ENCODE measurements at regions not wholly inside any gene's neighbourhood (a gene's known extent, or its start where the extent isn't known, plus 50 kb on each side); places are given as distances from the start of the nearest gene placed in this dataset.

DNA sequence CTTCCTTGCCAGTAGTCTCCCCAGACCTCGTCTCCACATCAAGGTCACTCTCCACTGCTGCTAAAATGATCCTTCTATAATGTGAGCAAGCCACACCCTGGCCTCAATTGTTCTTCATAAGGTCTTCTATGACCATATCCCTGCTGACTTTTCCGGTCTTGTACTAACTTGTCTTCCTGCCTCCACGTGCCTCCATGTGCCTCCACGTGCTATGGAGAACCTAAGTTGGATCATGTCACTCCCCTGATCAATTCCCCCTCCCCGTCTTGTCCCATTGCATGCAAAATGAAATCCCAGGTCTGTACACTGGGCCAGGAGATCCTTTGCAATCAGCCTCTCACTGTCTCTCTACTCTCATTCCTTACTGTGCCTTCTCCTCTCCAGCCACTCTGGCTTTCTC is 110.6 kb downstream of the TTC8 start:
- Histone ChIP-seq H3K9me1 (replicated peaks; ENCODE audit: control insufficient read depth, extremely low read depth, insufficient read depth, low read length) (no peaks in the 10 kb centered on the region), H3K4me1 (ENCODE audit: control insufficient read depth, extremely low read depth, insufficient read depth, low read length) (no peaks in the 10 kb centered on the region), H3K4me2 (ENCODE audit: insufficient read depth, low read length) (no peak overlapping the region), H3K9ac (replicated peaks; ENCODE audit: extremely low read depth, insufficient read depth, low read length) (no peak overlapping the region), H3K9me3 (replicated peaks; ENCODE audit: control insufficient read depth, insufficient read depth, low read length) (no peaks in the 10 kb centered on the region), H3K27me3 (ENCODE audit: control insufficient read depth in 2 of 2, insufficient read depth in 2 of 2, low read length in 2 of 2) (no peaks in the 10 kb centered on the region), H2AFZ (ENCODE audit: low read depth, low read length) (no peak overlapping the region), H3K79me2 (ENCODE audit: control insufficient read depth, insufficient read depth, low read length) (no peaks in the 10 kb centered on the region), H3K4me3 (replicated peaks in 1 of 3; ENCODE audit: insufficient read depth in 1 of 3, low read depth in 1 of 3, low read length in 3 of 3) (no peak overlapping the region), H4K20me1 (replicated peaks; ENCODE audit: control insufficient read depth, extremely low read depth, insufficient read depth, low read length) (no peaks in the 10 kb centered on the region), H3K36me3 (ENCODE audit: control insufficient read depth in 2 of 2, extremely low read depth in 1 of 2, insufficient read depth in 2 of 2, low read length in 2 of 2) (no peaks in the 10 kb centered on the region), H3K27ac (ENCODE audit: insufficient read depth, low read depth, low read length) (no peak overlapping the region)
- intact Hi-C loops (cut with micrococcal nuclease) (no loop called here), dilution Hi-C loops (cut with MboI; ENCODE audit: extremely low pct_ligation_motif_present, low sequenced_read_pairs) (no loop called here)
- no peak for FAIRE-seq
- no TSS peak for BruUV-seq (replicated peaks)
- no peak for DNase-seq (ENCODE audit: low read depth, low spot score)
- TF ChIP-seq, protein P1, sequence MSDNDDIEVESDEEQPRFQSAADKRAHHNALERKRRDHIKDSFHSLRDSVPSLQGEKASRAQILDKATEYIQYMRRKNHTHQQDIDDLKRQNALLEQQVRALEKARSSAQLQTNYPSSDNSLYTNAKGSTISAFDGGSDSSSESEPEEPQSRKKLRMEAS (IDR thresholded peaks at IDR 0.05; ENCODE audit: insufficient read depth, insufficient read length): no peak
- no peak for TF ChIP-seq GATA2 (IDR thresholded peaks at IDR 0.05; ENCODE audit: insufficient read depth, insufficient read length, low read depth, low read length)
- TF ChIP-seq POLR2AphosphoS5 (IDR thresholded peaks at IDR 0.05; ENCODE audit: insufficient read depth, low read depth, low read length): no peak
- no peak for TF ChIP-seq EZH2 (IDR thresholded peaks at IDR 0.05; ENCODE audit: borderline replicate concordance, low read depth, low read length, severe bottlenecking)
- no peak for TF ChIP-seq JUN (IDR thresholded peaks at IDR 0.05; ENCODE audit: borderline replicate concordance, insufficient read depth, insufficient read length, low read depth)
- ChIA-PET POLR2A (no interaction called here), CTCF (no interaction called here)

DNA sequence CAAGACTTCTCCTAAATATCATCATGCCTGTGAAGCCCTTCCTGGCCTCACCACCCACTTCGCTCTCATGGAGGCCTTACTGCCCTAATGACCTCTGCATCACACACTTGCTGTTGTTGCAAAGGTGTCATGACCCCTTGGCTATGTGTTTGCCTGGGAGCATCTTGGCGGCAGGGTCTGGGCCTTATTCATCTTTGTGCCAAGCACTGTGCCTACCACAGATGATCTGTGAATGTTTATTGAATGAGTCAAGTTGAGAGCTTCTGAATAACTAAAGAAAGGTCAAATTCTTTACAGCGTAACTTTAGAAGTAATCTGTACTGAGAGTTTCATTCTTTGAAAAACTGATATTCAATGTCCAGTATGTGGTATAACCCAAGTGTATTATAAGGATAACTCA is 113.3 kb downstream of the TTC8 start:
- Histone ChIP-seq H3K79me2 (ENCODE audit: control insufficient read depth, insufficient read depth, low read length) (no peaks in the 10 kb centered on the region), H3K9ac (replicated peaks; ENCODE audit: extremely low read depth, insufficient read depth, low read length) (no peak overlapping the region), H3K9me3 (replicated peaks; ENCODE audit: control insufficient read depth, insufficient read depth, low read length) (no peaks in the 10 kb centered on the region), H3K9me1 (replicated peaks; ENCODE audit: control insufficient read depth, extremely low read depth, insufficient read depth, low read length) (no peaks in the 10 kb centered on the region), H2AFZ (ENCODE audit: low read depth, low read length) (no peak overlapping the region), H3K27me3 (ENCODE audit: control insufficient read depth in 2 of 2, insufficient read depth in 2 of 2, low read length in 2 of 2) (no peaks in the 10 kb centered on the region), H3K27ac (ENCODE audit: insufficient read depth, low read depth, low read length) (no peak overlapping the region), H3K4me3 (replicated peaks in 1 of 3; ENCODE audit: insufficient read depth in 1 of 3, low read depth in 1 of 3, low read length in 3 of 3) (no peak overlapping the region), H3K36me3 (ENCODE audit: control insufficient read depth in 2 of 2, extremely low read depth in 1 of 2, insufficient read depth in 2 of 2, low read length in 2 of 2) (no peaks in the 10 kb centered on the region), H3K4me1 (ENCODE audit: control insufficient read depth, extremely low read depth, insufficient read depth, low read length) (no peaks in the 10 kb centered on the region), H3K4me2 (ENCODE audit: insufficient read depth, low read length) (no peak overlapping the region), H4K20me1 (replicated peaks; ENCODE audit: control insufficient read depth, extremely low read depth, insufficient read depth, low read length) (no peaks in the 10 kb centered on the region)
- intact Hi-C loops (cut with micrococcal nuclease) (no loop called here), dilution Hi-C loops (cut with MboI; ENCODE audit: extremely low pct_ligation_motif_present, low sequenced_read_pairs) (no loop called here)
- FAIRE-seq (no peak), DNase-seq (ENCODE audit: low read depth, low spot score) (no peak)
- POLR2A ChIA-PET: no interaction called here
- no peak for TF ChIP-seq FOS (IDR thresholded peaks at IDR 0.05; ENCODE audit: borderline replicate concordance, insufficient read depth, low read length)
- TF ChIP-seq, protein P1 (IDR thresholded peaks at IDR 0.05; ENCODE audit: insufficient read depth, insufficient read length): no peak
- no peak for TF ChIP-seq MYC (IDR thresholded peaks at IDR 0.05; ENCODE audit: low read depth, low read length)
- no peak for TF ChIP-seq EZH2 (IDR thresholded peaks at IDR 0.05; ENCODE audit: borderline replicate concordance, low read depth, low read length, severe bottlenecking)
- no peak for TF ChIP-seq GATA2 (IDR thresholded peaks at IDR 0.05; ENCODE audit: insufficient read depth, insufficient read length, low read depth, low read length)
- TF ChIP-seq POLR2A (IDR thresholded peaks at IDR 0.05; ENCODE audit: low read depth, low read length): no peak
- TF ChIP-seq POLR2AphosphoS5 (IDR thresholded peaks at IDR 0.05; ENCODE audit: insufficient read depth, low read depth, low read length): no peak
- TF ChIP-seq, protein P2, sequence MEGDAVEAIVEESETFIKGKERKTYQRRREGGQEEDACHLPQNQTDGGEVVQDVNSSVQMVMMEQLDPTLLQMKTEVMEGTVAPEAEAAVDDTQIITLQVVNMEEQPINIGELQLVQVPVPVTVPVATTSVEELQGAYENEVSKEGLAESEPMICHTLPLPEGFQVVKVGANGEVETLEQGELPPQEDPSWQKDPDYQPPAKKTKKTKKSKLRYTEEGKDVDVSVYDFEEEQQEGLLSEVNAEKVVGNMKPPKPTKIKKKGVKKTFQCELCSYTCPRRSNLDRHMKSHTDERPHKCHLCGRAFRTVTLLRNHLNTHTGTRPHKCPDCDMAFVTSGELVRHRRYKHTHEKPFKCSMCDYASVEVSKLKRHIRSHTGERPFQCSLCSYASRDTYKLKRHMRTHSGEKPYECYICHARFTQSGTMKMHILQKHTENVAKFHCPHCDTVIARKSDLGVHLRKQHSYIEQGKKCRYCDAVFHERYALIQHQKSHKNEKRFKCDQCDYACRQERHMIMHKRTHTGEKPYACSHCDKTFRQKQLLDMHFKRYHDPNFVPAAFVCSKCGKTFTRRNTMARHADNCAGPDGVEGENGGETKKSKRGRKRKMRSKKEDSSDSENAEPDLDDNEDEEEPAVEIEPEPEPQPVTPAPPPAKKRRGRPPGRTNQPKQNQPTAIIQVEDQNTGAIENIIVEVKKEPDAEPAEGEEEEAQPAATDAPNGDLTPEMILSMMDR (IDR thresholded peaks at IDR 0.05; ENCODE audit: extremely low read depth in 1 of 2, insufficient read depth in 1 of 2, low read depth in 1 of 2, low read length in 2 of 2): no peak
- TF ChIP-seq JUN (IDR thresholded peaks at IDR 0.05; ENCODE audit: borderline replicate concordance, insufficient read depth, insufficient read length, low read depth): no peak
- no TSS peak for BruUV-seq (replicated peaks)
- CTCF ChIA-PET: no interaction called here

Data from endothelial cell of umbilical vein (primary cell).